ENCODE measurements at regions not wholly inside any gene's neighbourhood (a gene's known extent, or its start where the extent isn't known, plus 50 kb on each side); places are given as distances from the start of the nearest gene placed in this dataset.
A peak's percentile ranks its signal among the peaks of the same experiment; 100 is the strongest.

DNA sequence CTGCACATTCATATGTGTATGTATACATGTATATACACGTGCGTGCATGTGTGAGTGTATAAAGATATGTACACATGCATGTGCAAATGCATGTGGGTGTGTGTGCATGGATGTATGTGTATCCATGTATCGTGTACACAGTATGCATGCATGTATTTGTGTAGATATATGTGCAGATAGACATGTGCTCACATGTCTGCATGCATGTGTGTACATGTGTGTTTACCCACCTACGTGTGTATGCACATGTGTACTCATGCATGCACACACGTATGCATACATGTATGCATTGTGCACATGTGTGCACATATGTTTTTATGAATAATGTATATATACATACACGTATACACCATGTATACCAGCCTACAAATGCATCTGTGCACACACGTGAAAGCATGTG, 80.3 kb upstream of the ZNF322 start:
- peaks cover 6 to 7% of the 10 kb centered on the region in 2 donors for H3K36me3 Mint-ChIP-seq
- no peak for DNase-seq
- no peak overlapping the region for H3K4me2 ChIP-seq (replicated peaks; ENCODE audit: extremely low read depth, low read length, poor library complexity, severe bottlenecking)
- H3K4me3 Mint-ChIP-seq: no peak overlapping the region
- H3K4me1 ChIP-seq (ENCODE audit: control insufficient read depth in 1 of 2, insufficient read depth in 2 of 2, low read length in 2 of 2): no peaks in the 10 kb centered on the region
- 96% methylated on average over 5 of the region's 7 CpGs for WGBS (ENCODE audit: insufficient coverage)
- H3K27me3 Mint-ChIP-seq (ENCODE audit: low read depth in 3 of 3): peaks cover 27 to 35% (median 28%) of the 10 kb centered on the region in 3 donors
- H3K4me3 ChIP-seq (replicated peaks in 1 of 3; ENCODE audit: low read depth in 2 of 3, low read length in 3 of 3): no peak overlapping the region
- intact Hi-C loops (cut with micrococcal nuclease): no loop called here
- peaks cover 13 to 39% of the 10 kb centered on the region in 2 donors for H3K9me3 ChIP-seq (replicated peaks in 1 of 2; ENCODE audit: control insufficient read depth in 1 of 2, insufficient read depth in 1 of 2, low read length in 2 of 2)
- H3K9ac ChIP-seq (ENCODE audit: insufficient read depth, low read length, poor library complexity, severe bottlenecking): no peak overlapping the region
- TF ChIP-seq, protein P1, sequence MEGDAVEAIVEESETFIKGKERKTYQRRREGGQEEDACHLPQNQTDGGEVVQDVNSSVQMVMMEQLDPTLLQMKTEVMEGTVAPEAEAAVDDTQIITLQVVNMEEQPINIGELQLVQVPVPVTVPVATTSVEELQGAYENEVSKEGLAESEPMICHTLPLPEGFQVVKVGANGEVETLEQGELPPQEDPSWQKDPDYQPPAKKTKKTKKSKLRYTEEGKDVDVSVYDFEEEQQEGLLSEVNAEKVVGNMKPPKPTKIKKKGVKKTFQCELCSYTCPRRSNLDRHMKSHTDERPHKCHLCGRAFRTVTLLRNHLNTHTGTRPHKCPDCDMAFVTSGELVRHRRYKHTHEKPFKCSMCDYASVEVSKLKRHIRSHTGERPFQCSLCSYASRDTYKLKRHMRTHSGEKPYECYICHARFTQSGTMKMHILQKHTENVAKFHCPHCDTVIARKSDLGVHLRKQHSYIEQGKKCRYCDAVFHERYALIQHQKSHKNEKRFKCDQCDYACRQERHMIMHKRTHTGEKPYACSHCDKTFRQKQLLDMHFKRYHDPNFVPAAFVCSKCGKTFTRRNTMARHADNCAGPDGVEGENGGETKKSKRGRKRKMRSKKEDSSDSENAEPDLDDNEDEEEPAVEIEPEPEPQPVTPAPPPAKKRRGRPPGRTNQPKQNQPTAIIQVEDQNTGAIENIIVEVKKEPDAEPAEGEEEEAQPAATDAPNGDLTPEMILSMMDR (IDR thresholded peaks at IDR 0.05): no peak
- peaks cover 14 to 33% (median 27%) of the 10 kb centered on the region in 7 donors for H3K9me3 Mint-ChIP-seq
- peaks cover 5% of the 10 kb centered on the region for H3K4me1 Mint-ChIP-seq
- peaks cover 13 to 28% of the 10 kb centered on the region in 2 donors for H3K27me3 ChIP-seq (ENCODE audit: control insufficient read depth in 2 of 2, insufficient read depth in 2 of 2, low read length in 2 of 2)
- H3K36me3 ChIP-seq (replicated peaks in 1 of 2; ENCODE audit: control insufficient read depth in 1 of 2, insufficient read depth in 2 of 2, low read length in 2 of 2): no peaks in the 10 kb centered on the region
- H3K79me2 ChIP-seq (ENCODE audit: insufficient read depth, low read length): no peaks in the 10 kb centered on the region
- H2AFZ ChIP-seq (ENCODE audit: insufficient read depth, low read depth, low read length, poor library complexity, severe bottlenecking): no peak overlapping the region
- H4K20me1 ChIP-seq (ENCODE audit: insufficient read depth, low read length): no peaks in the 10 kb centered on the region
- H3K27ac ChIP-seq (ENCODE audit: low read depth in 1 of 2, low read length in 2 of 2): no peak overlapping the region
- H3K27ac Mint-ChIP-seq: no peak overlapping the region

DNA sequence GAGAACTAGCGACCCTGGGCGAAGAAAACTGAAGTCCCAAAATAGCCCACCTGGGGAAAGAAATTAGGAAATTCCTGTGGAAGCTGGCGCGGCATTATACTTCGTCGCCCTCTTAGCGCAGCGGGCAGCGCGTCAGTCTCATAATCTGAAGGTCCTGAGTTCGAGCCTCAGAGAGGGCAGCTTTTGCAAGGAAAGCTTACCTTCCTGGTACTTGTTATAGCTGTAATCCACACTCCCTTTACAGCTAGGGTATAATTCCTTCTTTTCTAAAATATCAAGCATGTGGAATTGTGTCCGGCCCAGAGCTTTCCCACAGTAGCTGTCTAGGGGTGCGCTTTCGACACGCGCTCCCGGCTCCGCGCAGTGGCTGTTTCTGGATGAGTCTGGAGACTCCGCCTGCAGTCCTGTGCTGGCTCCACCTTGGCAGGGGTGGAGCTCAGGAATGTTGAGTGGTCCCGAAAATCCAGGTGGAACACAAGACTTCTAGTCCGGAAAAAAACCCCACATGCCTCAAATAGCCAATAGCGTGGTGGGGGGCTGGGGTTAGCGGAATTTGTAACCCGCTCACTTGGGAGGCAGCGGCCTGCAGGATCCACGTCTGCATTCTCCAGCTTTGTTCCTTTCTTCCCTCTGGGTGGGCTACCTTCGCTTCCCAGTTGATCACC, 83.7 kb upstream of the ZNF322 start:
- intact Hi-C loops (cut with micrococcal nuclease): no loop called here
- Histone ChIP-seq H3K36me3 (replicated peaks in 1 of 2; ENCODE audit: control insufficient read depth in 1 of 2, insufficient read depth in 2 of 2, low read length in 2 of 2) (no peaks in the 10 kb centered on the region), H3K9me3 (replicated peaks in 1 of 2; ENCODE audit: control insufficient read depth in 1 of 2, insufficient read depth in 1 of 2, low read length in 2 of 2) (peaks cover 20 to 50% of the 10 kb centered on the region in 2 donors), H2AFZ (ENCODE audit: insufficient read depth, low read depth, low read length, poor library complexity, severe bottlenecking) (no peak overlapping the region), H3K9ac (ENCODE audit: insufficient read depth, low read length, poor library complexity, severe bottlenecking) (no peak overlapping the region), H4K20me1 (ENCODE audit: insufficient read depth, low read length) (no peaks in the 10 kb centered on the region), H3K27ac (ENCODE audit: low read depth in 1 of 2, low read length in 2 of 2) (no peak overlapping the region), H3K4me1 (ENCODE audit: control insufficient read depth in 1 of 2, insufficient read depth in 2 of 2, low read length in 2 of 2) (no peaks in the 10 kb centered on the region), H3K27me3 (ENCODE audit: control insufficient read depth in 2 of 2, insufficient read depth in 2 of 2, low read length in 2 of 2) (peaks cover 24 to 44% of the 10 kb centered on the region in 2 donors), H3K4me3 (replicated peaks in 1 of 3; ENCODE audit: low read depth in 2 of 3, low read length in 3 of 3) (no peak overlapping the region), H3K79me2 (ENCODE audit: insufficient read depth, low read length) (no peaks in the 10 kb centered on the region), H3K4me2 (replicated peaks; ENCODE audit: extremely low read depth, low read length, poor library complexity, severe bottlenecking) (no peak overlapping the region)
- peaks cover 40 to 56% (median 49%) of the 10 kb centered on the region in 3 donors for H3K27me3 Mint-ChIP-seq (ENCODE audit: low read depth in 3 of 3)
- TF ChIP-seq, protein P1 (IDR thresholded peaks at IDR 0.05): no peak
- no peak for DNase-seq
- peaks cover 27 to 46% (median 41%) of the 10 kb centered on the region in 7 donors for H3K9me3 Mint-ChIP-seq
- H3K36me3 Mint-ChIP-seq: peaks cover 6 to 9% of the 10 kb centered on the region in 2 donors
- H3K27ac Mint-ChIP-seq: no peak overlapping the region
- peaks cover 5% of the 10 kb centered on the region for H3K4me1 Mint-ChIP-seq
- WGBS (ENCODE audit: insufficient coverage): 10% methylated on average over 21 of the region's 28 CpGs
- peak overlapping the region in 1 of 2 donors; percentile 85 for H3K4me3 Mint-ChIP-seq
